Astrocyte of the hippocampus (primary cell): ENCODE measurements at regions not wholly inside any gene's neighbourhood (a gene's known extent, or its start where the extent isn't known, plus 50 kb on each side); places are given as distances from the start of the nearest gene placed in this dataset.
"Not testable (repeated sequence)": the region's sequence is repeated elsewhere in the genome, so short reads cannot be mapped to it uniquely, and the experiment has no call there.

Experiments
- DNase-seq: peaks from one replicate; pipeline ENCODE4 v3.0.0; 2011; ENCODE audit warnings: low read depth, low spot score

DNA sequence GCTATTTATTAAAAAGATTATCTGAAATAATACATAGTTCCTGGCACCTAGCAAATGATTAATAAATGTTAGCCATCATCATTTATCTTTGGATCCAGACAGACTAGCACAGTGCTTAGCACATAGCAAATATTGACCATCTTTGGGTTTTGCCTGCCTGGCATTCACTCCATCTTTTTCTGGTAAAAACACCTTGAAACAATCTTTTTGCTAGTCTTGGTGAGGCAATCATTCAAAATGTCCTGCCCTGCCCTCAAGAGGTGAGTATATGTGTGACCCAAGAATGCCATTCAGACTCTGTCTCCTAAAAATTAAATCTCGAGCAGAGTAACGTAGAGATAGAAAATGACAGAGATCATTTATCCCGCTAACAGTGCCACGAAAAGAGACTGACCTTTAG lies 78.3 kb upstream of the ZNF280D start:
- DNase-seq: no peak

- DNase-seq: no peak
These were observed 74.9 kb upstream of the ZNF280D start for GRCh38 chr15:56808160-56808559.

DNA sequence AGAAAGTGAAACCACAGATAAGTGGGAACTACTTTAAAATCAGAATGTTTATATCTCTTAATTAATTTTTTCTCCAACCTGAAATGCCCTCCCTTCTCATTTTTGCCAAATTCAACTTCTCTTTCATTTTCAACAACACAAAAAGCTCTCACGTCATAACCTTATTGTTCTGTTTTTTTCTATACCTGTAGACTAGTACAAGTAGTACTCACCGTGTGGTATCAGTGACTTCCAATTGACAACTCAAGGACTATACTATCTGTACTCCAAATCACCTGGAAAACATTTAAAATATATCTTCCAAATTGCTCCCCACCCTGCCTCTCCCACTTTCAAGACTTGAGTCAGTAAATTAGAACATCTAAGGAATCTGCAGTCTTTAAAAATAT lies 72.8 kb upstream of the ZNF280D start:
- DNase-seq: no peak

GRCh38 chr15:56805466-56806147 lies 72.3 kb upstream of the ZNF280D start:
- DNase-seq: peak; percentile 90

GRCh38 chr15:56804938-56805337 lies 71.6 kb upstream of the ZNF280D start:
- DNase-seq: peak; percentile 71

DNA sequence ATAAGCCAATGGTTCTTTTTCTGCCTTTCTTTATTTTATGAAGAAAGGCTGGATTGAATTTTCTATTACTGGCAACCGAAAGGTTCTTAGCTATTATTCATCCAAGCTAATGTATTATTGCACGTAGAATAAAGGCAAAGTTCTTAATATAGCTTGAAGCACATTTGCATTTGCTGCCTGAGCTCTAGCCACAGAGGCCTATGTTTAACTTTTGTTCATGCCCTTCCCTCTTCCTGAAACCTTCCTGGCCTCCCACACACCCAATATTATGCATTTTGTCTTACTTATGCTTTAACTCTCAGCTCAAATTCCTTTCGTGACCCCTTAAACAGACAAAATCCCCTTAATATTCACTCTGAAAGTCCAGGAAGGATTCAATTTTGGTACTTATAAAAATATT lies 71.0 kb upstream of the ZNF280D start:
- no peak for DNase-seq

GRCh38 chr15:56802161-56802560 lies 68.9 kb upstream of the ZNF280D start:
- no peak for DNase-seq

- DNase-seq: peak; percentile 54
These were observed 65.3 kb upstream of the ZNF280D start for GRCh38 chr15:56798639-56799038.

GRCh38 chr15:56797720-56798275 lies 64.5 kb upstream of the ZNF280D start:
- DNase-seq: no peak

DNA sequence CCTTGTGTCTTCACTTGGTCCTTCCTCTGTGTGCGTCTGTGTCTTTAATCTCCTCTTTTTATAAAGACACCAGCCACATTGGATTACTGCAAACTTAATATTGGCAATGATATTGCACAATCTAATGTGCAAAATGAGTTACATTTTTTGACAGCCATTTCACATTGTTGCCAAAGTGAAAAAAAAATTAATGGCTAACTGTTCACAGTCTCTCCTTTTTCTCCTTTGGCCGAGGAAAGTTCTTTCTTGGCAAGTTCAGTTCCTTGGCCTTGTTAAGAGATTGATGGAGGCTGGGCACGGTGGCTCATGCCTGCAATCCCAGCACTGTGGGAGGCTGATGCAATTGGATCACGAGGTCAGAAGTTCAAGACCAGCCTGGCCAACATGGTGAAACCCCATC lies 62.2 kb upstream of the ZNF280D start:
- no peak for DNase-seq

- no peak for DNase-seq
These were observed 61.4 kb upstream of the ZNF280D start for GRCh38 chr15:56794553-56795329.

GRCh38 chr15:56794165-56794552 lies 60.9 kb upstream of the ZNF280D start:
- DNase-seq: peak; percentile 42

DNA sequence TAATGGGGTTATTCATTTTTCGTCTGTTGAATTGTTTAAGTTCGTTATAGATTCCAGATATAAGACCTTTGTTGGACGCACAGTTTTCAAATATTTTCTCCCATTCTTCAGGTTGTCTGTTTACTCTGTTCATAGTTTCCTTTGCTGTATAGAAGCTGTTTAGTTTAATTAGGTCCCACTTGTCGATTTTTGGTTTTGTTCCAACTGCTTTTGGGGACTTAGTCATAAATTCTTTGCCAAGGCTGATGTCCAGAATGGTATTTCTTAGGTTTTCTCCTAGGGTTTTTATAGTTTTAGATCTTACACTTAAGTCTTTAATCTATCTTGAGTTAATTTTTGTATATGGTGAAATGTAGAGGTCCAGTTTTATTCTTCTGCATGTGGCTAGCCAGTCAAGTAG lies 58.9 kb upstream of the ZNF280D start:
- DNase-seq: no peak

DNA sequence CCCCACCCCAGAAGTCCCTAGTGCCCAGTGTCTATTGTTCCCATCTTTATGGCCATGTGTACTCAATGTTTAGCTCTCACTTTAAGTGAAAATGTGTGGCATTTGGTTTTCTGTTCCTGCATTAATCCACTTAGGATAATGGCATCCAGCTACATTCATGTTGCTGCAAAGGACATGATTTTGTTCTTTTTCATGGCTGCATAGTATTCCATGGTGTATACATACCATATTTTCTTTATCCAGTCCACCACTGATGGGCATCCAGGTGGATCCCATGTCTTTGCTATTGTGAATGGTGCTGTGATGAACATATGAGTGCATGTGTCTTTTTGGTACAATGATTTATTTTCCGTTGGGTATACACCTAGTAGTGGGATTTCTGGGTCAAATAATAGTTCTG lies 58.2 kb upstream of the ZNF280D start:
- DNase-seq: not testable (repeated sequence)

DNA sequence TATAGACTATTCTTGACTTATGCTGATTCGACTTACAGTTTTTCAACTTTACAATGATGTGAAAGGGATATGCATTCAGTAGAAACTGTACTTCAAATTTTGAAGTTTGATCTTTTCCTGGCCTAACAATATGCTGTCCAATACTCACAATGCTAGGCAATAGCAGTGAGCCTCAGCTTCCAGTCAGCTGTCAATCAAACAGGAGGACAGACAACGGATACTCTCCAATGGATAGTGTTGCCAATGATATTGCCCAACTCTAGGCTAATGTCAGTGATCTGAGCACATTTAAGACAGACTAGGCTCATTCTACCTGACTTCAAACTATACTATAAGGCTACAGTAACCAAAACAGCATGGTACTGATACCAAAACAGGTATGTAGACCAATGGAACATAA lies 55.0 kb upstream of the ZNF280D start:
- no peak for DNase-seq

DNA sequence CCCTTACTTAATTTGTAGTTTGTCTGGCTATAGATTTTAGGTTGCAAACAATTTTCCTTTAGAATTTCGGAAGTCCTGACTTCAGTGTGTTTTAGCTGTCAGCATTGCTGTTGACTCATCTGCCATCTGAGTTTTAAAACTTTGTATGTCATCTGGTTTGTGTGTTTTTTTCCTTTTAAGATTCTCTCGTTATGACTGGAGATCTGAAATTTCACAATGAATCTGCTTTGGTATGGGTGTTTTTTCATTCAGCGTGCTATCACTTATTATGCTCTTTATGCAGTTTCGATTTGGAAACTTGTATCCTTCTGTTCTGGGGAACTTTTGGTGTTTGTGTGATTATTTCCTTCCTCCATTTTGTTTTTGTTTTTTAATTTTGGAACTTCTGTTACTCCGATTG lies 53.7 kb upstream of the ZNF280D start:
- DNase-seq: no peak

DNA sequence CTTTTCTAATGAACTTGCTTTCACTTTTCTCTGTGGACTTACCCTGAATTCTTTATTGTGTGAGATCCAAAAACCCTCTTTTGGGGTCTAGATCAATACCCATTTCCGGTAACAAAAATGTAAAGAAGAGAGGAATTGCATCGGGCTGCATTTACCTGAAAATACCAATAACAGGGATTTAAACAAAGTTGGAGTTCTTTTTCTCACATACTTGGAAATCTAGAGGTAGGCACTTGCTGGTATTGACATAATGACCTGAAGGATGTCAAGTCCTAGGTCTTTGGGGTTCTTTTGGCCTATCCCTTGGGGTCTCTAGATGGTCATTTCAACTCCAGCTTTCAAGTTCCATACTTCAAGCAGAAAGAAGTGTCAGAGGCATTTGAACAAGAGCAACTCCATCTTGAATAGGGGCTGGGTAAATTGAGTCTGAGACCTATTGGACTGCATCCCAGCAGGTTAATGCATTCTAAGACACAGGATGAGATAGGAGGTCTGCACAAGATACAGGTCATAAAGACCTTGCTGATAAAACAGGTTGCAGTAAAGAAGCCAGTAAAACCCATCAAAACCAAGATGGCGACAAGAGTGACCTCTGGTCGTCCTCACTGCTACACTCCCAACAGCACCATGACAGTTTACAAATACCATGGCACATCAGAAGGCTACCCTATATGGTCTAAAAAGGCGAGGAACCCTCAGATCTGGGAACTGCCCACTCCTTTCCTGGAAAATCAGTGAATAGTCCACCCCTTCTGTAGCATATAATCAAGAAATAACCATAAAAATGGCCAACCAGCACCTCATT lies 50.8 kb upstream of the ZNF280D start:
- no peak for DNase-seq

GRCh38 chr15:56783156-56783856 lies 50.0 kb upstream of the ZNF280D start:
- no peak for DNase-seq
